LNCaP clone FGC (cell line): ENCODE measurements at regions not wholly inside any gene's neighbourhood (a gene's known extent, or its start where the extent isn't known, plus 50 kb on each side); places are given as distances from the start of the nearest gene placed in this dataset.

Experiments
- DNase-seq: peaks from one replicate; pipeline ENCODE4 v3.0.0-alpha.2; 2011; ENCODE audit warnings: low read depth
- H3K4me3 ChIP-seq: 2 replicates; pipeline ENCODE4 v1.5.1; 2011; ENCODE audit warnings: mild to moderate bottlenecking, low read depth, low read length, control low read depth
- CTCF ChIP-seq: IDR thresholded peaks from 2 replicates; pipeline ENCODE4 v1.5.1; 2012; ENCODE audit warnings: mild to moderate bottlenecking; ENCODE audit not compliant: control insufficient read depth, insufficient read depth; ENCODE audit errors: extremely low read depth

- DNase-seq: no peak
- no peak for TF ChIP-seq CTCF
- no peak overlapping the region for H3K4me3 ChIP-seq
Observed at GRCh38 chr14:30085943-30086342, 158.3 kb upstream of the PRKD1 start.

GRCh38 chr14:30088620-30089019 is 161.0 kb upstream of the PRKD1 start:
- TF ChIP-seq CTCF: no peak
- no peak overlapping the region for H3K4me3 ChIP-seq
- no peak for DNase-seq

- DNase-seq: no peak
Observed at GRCh38 chr14:30108975-30109700, 181.5 kb upstream of the PRKD1 start.

GRCh38 chr14:30114051-30114450 is 186.4 kb upstream of the PRKD1 start:
- TF ChIP-seq CTCF: no peak
- DNase-seq: no peak
- H3K4me3 ChIP-seq: no peak overlapping the region

More at GRCh38 chr14:30108975-30109700, 181.5 kb upstream of the PRKD1 start:
- TF ChIP-seq CTCF: no peak
- H3K4me3 ChIP-seq: no peak overlapping the region

GRCh38 chr14:30115756-30116155 is 188.1 kb upstream of the PRKD1 start:
- DNase-seq: peak; percentile 1
- no peak for TF ChIP-seq CTCF
- no peak overlapping the region for H3K4me3 ChIP-seq

- H3K4me3 ChIP-seq: no peak overlapping the region
- no peak for DNase-seq
- TF ChIP-seq CTCF: no peak
Observed at GRCh38 chr14:30118992-30119640, 191.5 kb upstream of the PRKD1 start.
